ENCODE measurements at regions not wholly inside any gene's neighbourhood (a gene's known extent, or its start where the extent isn't known, plus 50 kb on each side); places are given as distances from the start of the nearest gene placed in this dataset.

DNA sequence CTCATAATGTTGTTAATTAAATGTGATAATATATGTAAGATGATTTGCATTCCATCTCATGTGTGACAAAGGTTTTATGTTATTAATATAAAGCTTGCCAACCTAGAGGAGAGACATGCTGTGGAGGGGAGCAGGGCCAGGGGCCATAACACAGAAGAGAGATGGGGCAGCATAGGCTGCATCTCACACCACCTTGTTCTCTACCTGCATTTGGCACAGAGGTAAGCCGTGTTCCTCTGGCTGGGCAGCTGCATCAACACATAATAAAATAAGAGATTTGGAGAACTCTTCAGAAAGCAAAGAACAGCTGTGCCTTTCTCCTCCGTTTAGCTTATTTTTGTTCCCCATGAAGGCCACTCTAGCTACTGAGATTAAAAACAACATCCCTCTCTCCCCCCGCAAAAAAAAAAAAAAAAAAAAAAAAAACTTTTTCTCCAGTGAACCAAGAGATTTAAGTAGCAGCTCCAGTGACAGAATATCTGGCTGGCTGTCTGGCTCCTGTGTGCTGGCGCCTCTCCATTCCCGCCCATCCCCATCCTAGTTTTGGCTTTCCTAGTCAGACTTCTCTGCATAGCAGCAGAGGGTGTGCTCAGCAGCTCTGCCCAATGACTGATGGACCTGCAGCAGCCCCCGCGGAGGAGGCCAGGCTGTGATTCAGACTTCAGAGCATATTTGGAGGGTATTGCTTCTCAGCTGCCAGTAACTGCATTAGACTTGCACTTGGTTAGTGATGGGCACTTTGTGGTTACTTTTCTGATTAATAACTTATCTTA lies 52.2 kb upstream of the STXBP5L start:
- FAIRE-seq (no peak), ATAC-seq (no peak), DNase-seq (ENCODE audit: low read depth, low spot score) (no peak)
- SMC1A ChIA-PET (ENCODE audit: uncharacterized antibody, unreplicated experiment) = interaction anchor here (0.8 kb wide), 1 partner anchor 39 kb away, joined by 3 read pairs; no protein-coding TSS in a partner anchor
- no peaks in the 10 kb centered on the region for H3K79me2 ChIP-seq (ENCODE audit: control insufficient read depth, insufficient read depth, low read length)
- no peak overlapping the region for H3K4me2 ChIP-seq (ENCODE audit: control insufficient read depth, insufficient read depth)
- TF ChIP-seq STAT3 (IDR thresholded peaks at IDR 0.05; ENCODE audit: low read depth, low read length) (no peak), SPI1 (IDR thresholded peaks at IDR 0.05; ENCODE audit: borderline replicate concordance, insufficient read depth, low read depth, low read length) (no peak), HDAC2 (IDR thresholded peaks at IDR 0.05) (no peak), MAX (IDR thresholded peaks at IDR 0.05; ENCODE audit: low read depth, low read length) (no peak), NBN (IDR thresholded peaks at IDR 0.05) (no peak), RCOR1 (conservative IDR thresholded peaks at IDR 0.05; ENCODE audit: low read depth, low read length) (no peak), EED (IDR thresholded peaks at IDR 0.05; ENCODE audit: low read depth) (no peak), NFYB (IDR thresholded peaks at IDR 0.05; ENCODE audit: insufficient read depth, low read depth, low read length) (no peak), CHD4 (IDR thresholded peaks at IDR 0.05) (no peak)
- TF ChIP-seq, protein P1, sequence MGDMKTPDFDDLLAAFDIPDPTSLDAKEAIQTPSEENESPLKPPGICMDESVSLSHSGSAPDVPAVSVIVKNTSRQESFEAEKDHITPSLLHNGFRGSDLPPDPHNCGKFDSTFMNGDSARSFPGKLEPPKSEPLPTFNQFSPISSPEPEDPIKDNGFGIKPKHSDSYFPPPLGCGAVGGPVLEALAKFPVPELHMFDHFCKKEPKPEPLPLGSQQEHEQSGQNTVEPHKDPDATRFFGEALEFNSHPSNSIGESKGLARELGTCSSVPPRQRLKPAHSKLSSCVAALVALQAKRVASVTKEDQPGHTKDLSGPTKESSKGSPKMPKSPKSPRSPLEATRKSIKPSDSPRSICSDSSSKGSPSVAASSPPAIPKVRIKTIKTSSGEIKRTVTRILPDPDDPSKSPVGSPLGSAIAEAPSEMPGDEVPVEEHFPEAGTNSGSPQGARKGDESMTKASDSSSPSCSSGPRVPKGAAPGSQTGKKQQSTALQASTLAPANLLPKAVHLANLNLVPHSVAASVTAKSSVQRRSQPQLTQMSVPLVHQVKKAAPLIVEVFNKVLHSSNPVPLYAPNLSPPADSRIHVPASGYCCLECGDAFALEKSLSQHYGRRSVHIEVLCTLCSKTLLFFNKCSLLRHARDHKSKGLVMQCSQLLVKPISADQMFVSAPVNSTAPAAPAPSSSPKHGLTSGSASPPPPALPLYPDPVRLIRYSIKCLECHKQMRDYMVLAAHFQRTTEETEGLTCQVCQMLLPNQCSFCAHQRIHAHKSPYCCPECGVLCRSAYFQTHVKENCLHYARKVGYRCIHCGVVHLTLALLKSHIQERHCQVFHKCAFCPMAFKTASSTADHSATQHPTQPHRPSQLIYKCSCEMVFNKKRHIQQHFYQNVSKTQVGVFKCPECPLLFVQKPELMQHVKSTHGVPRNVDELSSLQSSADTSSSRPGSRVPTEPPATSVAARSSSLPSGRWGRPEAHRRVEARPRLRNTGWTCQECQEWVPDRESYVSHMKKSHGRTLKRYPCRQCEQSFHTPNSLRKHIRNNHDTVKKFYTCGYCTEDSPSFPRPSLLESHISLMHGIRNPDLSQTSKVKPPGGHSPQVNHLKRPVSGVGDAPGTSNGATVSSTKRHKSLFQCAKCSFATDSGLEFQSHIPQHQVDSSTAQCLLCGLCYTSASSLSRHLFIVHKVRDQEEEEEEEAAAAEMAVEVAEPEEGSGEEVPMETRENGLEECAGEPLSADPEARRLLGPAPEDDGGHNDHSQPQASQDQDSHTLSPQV (IDR thresholded peaks at IDR 0.05) = no peak
- no peak overlapping the region for H3K9ac ChIP-seq (ENCODE audit: control insufficient read depth, insufficient read depth, low read length)
- H3K27ac ChIP-seq (ENCODE audit: control insufficient read depth, insufficient read depth) = no peak overlapping the region
- H3K36me3 ChIP-seq (ENCODE audit: control insufficient read depth in 2 of 2, insufficient read depth in 2 of 2, low read length in 1 of 2) = no peaks in the 10 kb centered on the region
- H3K4me1 ChIP-seq (ENCODE audit: control insufficient read depth, insufficient read depth, low read length) = no peaks in the 10 kb centered on the region
- no peaks in the 10 kb centered on the region for H3K9me3 ChIP-seq (replicated peaks; ENCODE audit: control insufficient read depth, insufficient read depth, low read length)
- H3K4me3 ChIP-seq = no peak overlapping the region
- POLR2A ChIA-PET = no interaction called here
- no TSS peak for BruUV-seq (replicated peaks)
- 62% methylated on average over 6 of the region's 7 CpGs for WGBS (ENCODE audit: insufficient coverage, insufficient replicate concordance, low lambda C conversion rate, missing lambda C conversion rate)
- CTCF ChIA-PET = interaction anchor here (0.6 kb wide), 1 partner anchor 289 kb away, joined by 4 read pairs; no protein-coding TSS in a partner anchor
- H4K20me1 ChIP-seq (ENCODE audit: control insufficient read depth, insufficient read depth) = no peaks in the 10 kb centered on the region
- in situ Hi-C loops (cut with MboI) (no loop called here), intact Hi-C loops (cut with micrococcal nuclease; ENCODE audit: unreplicated experiment) (no loop called here)
- RAD21 ChIA-PET (ENCODE audit: unreplicated experiment) = no interaction called here
- no peak overlapping the region for H2AFZ ChIP-seq (ENCODE audit: control insufficient read depth, low read depth, low read length)
- no peaks in the 10 kb centered on the region for H3K27me3 ChIP-seq (replicated peaks in 1 of 2; ENCODE audit: control insufficient read depth in 2 of 2, insufficient read depth in 2 of 2, low read length in 1 of 2)

All from GM12878 (cell line).